Progenitor cell of endocrine pancreas (in vitro differentiated cells): ENCODE measurements at regions not wholly inside any gene's neighbourhood (a gene's known extent, or its start where the extent isn't known, plus 50 kb on each side); places are given as distances from the start of the nearest gene placed in this dataset.

Experiments
- DNase-seq: peaks from one replicate; pipeline ENCODE4 v3.0.0; 2021; ENCODE audit warnings: low spot score; ENCODE audit not compliant: unreplicated experiment
- H3K27ac Mint-ChIP-seq: 2 replicates; pipeline ENCODE4 v1.8.0; 2021; ENCODE audit warnings: mild to moderate bottlenecking, moderate library complexity, mixed read lengths
- H3K27me3 Mint-ChIP-seq: 2 replicates; pipeline ENCODE4 v1.8.0; 2021; ENCODE audit warnings: mixed read lengths
- H3K36me3 Mint-ChIP-seq: 2 replicates; pipeline ENCODE4 v1.8.0; 2022; ENCODE audit warnings: mixed read lengths; ENCODE audit not compliant: insufficient read depth
- H3K4me1 Mint-ChIP-seq: 2 replicates; pipeline ENCODE4 v1.8.0; 2021; ENCODE audit warnings: low read depth, mixed read lengths
- H3K4me3 Mint-ChIP-seq: 2 replicates; pipeline ENCODE4 v1.8.0; 2021; ENCODE audit warnings: low read depth, mild to moderate bottlenecking, moderate library complexity, mixed read lengths
- H3K9me3 Mint-ChIP-seq: 2 replicates; pipeline ENCODE4 v1.8.0; 2021; ENCODE audit warnings: low read depth, mixed read lengths
- TF ChIP-seq, protein P1 (sequence below): fragments of 200-600 bp; sonication (generic); IDR thresholded peaks from one replicate; pipeline ENCODE4 v1.5.0; 2021; ENCODE audit warnings: antibody characterized with exemption, mild to moderate bottlenecking; ENCODE audit not compliant: unreplicated experiment

DNA sequence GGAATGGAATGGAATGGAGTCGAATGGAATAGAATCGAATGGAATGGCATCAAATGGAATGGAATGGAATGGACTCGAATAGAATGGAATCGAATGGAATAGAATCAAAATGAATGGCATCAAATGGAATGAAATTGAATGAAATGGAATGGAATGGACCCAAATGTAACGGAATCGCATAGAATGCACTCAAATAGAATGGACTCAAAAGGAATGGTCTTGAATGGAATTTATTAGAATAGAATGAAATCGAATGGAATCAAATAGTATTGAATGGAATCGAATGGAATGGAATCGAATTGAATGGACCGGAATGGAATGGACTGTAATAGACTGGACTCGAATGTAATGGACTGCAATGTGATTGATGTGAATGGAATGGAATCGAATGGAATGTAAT, 501.4 kb upstream of the WSB1 start:
- TF ChIP-seq, protein P1, sequence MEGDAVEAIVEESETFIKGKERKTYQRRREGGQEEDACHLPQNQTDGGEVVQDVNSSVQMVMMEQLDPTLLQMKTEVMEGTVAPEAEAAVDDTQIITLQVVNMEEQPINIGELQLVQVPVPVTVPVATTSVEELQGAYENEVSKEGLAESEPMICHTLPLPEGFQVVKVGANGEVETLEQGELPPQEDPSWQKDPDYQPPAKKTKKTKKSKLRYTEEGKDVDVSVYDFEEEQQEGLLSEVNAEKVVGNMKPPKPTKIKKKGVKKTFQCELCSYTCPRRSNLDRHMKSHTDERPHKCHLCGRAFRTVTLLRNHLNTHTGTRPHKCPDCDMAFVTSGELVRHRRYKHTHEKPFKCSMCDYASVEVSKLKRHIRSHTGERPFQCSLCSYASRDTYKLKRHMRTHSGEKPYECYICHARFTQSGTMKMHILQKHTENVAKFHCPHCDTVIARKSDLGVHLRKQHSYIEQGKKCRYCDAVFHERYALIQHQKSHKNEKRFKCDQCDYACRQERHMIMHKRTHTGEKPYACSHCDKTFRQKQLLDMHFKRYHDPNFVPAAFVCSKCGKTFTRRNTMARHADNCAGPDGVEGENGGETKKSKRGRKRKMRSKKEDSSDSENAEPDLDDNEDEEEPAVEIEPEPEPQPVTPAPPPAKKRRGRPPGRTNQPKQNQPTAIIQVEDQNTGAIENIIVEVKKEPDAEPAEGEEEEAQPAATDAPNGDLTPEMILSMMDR: no peak
- Mint-ChIP-seq H3K4me3 (no peak overlapping the region), H3K27me3 (no peaks in the 10 kb centered on the region), H3K4me1 (no peaks in the 10 kb centered on the region), H3K36me3 (no peaks in the 10 kb centered on the region), H3K9me3 (no peaks in the 10 kb centered on the region), H3K27ac (no peak overlapping the region)
- no peak for DNase-seq

DNA sequence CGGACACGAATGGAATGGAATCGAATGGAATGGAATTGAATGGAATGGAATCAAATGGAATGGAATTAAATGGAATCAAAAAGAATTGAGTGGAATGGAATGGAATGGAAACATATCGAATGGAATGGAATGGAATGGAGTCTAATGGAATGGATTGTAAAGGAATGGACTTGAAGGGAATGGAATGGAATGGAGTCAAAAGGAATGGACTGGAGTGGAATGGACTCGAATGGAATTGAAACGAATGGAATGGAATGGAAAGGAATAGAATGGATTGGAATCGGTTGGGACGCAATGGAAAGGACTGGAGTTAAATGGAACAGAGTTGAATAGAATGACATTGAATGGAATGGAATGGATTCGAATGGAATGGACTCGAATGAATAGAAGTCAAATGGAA, 486.9 kb upstream of the WSB1 start:
- no peak overlapping the region for H3K4me3 Mint-ChIP-seq
- H3K9me3 Mint-ChIP-seq: peaks cover 4% of the 10 kb centered on the region
- H3K36me3 Mint-ChIP-seq: peaks cover 1% of the 10 kb centered on the region
- no peaks in the 10 kb centered on the region for H3K27me3 Mint-ChIP-seq
- TF ChIP-seq, protein P1: no peak
- no peak overlapping the region for H3K27ac Mint-ChIP-seq
- no peaks in the 10 kb centered on the region for H3K4me1 Mint-ChIP-seq
- no peak for DNase-seq

GRCh38 chr17:26809033-26809432, 484.9 kb upstream of the WSB1 start:
- no peaks in the 10 kb centered on the region for H3K4me1 Mint-ChIP-seq
- peaks cover 4% of the 10 kb centered on the region for H3K9me3 Mint-ChIP-seq
- DNase-seq: no peak
- TF ChIP-seq, protein P1: no peak
- no peaks in the 10 kb centered on the region for H3K27me3 Mint-ChIP-seq
- no peak overlapping the region for H3K4me3 Mint-ChIP-seq
- H3K36me3 Mint-ChIP-seq: peaks cover 1% of the 10 kb centered on the region
- H3K27ac Mint-ChIP-seq: no peak overlapping the region

- Mint-ChIP-seq H3K4me1 (no peaks in the 10 kb centered on the region), H3K27ac (no peak overlapping the region), H3K4me3 (no peak overlapping the region), H3K9me3 (no peaks in the 10 kb centered on the region), H3K27me3 (no peaks in the 10 kb centered on the region), H3K36me3 (no peaks in the 10 kb centered on the region)
- TF ChIP-seq, protein P1: no peak
- DNase-seq: no peak
These were observed 475.2 kb upstream of the WSB1 start for GRCh38 chr17:26818736-26819135.
